K562 (cell line): ENCODE measurements at regions not wholly inside any gene's neighbourhood (a gene's known extent, or its start where the extent isn't known, plus 50 kb on each side); places are given as distances from the start of the nearest gene placed in this dataset.

ENCODE experiments used
- ATAC-seq: fragments of 200-7000 bp; cut with Tn5 transposase; 3 replicates; pipeline ENCODE4 v1.9.1; 2020; ENCODE audit warnings: moderate library complexity
- BruUV-seq: library from RNA; stranded (reverse); fragments of 400-500 nt; replicated peaks from 2 replicates; lab custom pipeline; 2021; lab: Mats Ljungman, UMichigan
- CTCF ChIA-PET: fragments of 300-600 bp; formaldehyde crosslinking; extraction: SDS; loops from one replicate; lab custom pipeline; 2021; ENCODE audit warnings: low intra/inter-chr PET ratio; lab: Yijun Ruan, JAX
- POLR2A ChIA-PET: fragments of 300-600, 350-650 bp; sonication (Branson Sonifier 250); formaldehyde crosslinking; extraction: SDS; loops from one replicate; lab custom pipeline; 2021; ENCODE audit warnings: antibody characterized with exemption, inconsistent platforms; lab: Yijun Ruan, JAX
- DNase-seq, 4 experiments: peaks; one replicate each; pipeline versions ENCODE4 v3.0.0 to v3.0.0-alpha.2; 2011 to 2018; ENCODE audit warnings: low spot score in 3 of 4, mixed read lengths in 3 of 4; ENCODE audit errors: extremely low read depth in 1 of 4
- FAIRE-seq: peaks from 2 replicates; lab custom pipeline; 2011; peaks lifted over from hg19 to GRCh38; lab: Jason Lieb, UNC
- H2AFZ ChIP-seq: 2 replicates; pipeline ENCODE4 v1.6.0; 2011; ENCODE audit warnings: low read depth, low read length, control low read depth, inconsistent platforms
- H3K27ac ChIP-seq: fragments of 200-600 bp; 3 replicates; pipeline ENCODE4 v1.8.0; 2011; ENCODE audit warnings: low read depth, mild to moderate bottlenecking, control low read depth, inconsistent platforms, low read length, moderate library complexity, mixed read lengths; ENCODE audit errors: extremely low read depth
- H3K27me3 ChIP-seq, 2 experiments: fragments of 300-600 bp in 1 of 2; 2 replicates in 1 of 2; 3 replicates in 1 of 2; pipeline versions ENCODE4 v1.6.0 to v1.8.0; 2011; ENCODE audit warnings: inconsistent platforms in 2 of 2, low read length in 2 of 2, mild to moderate bottlenecking in 1 of 2, mixed read lengths in 1 of 2, moderate library complexity in 1 of 2; ENCODE audit not compliant: control insufficient read depth in 2 of 2, insufficient read depth in 2 of 2
- H3K36me3 ChIP-seq: fragments of 300-600 bp; 3 replicates; pipeline ENCODE4 v1.8.0; 2011; ENCODE audit warnings: mild to moderate bottlenecking, low read length, inconsistent platforms; ENCODE audit not compliant: control insufficient read depth, insufficient read depth
- H3K4me1 ChIP-seq, 2 experiments: fragments of 200-600 bp in 1 of 2; replicated peaks in 1 of 2; 2 replicates in 1 of 2; 3 replicates in 1 of 2; pipeline versions ENCODE4 v1.5.1 to v1.8.0; 2011; ENCODE audit warnings: inconsistent platforms in 2 of 2, low read length in 2 of 2, mild to moderate bottlenecking in 1 of 2, mixed read lengths in 1 of 2, moderate library complexity in 1 of 2; ENCODE audit not compliant: control insufficient read depth in 2 of 2, insufficient read depth in 2 of 2
- H3K4me2 ChIP-seq: 2 replicates; pipeline ENCODE4 v1.6.1; 2011; ENCODE audit warnings: low read length, control low read depth, inconsistent platforms, mixed read lengths; ENCODE audit not compliant: insufficient read depth
- H3K4me3 ChIP-seq: fragments of 200-600 bp; sonication (generic), shearing (Covaris generic); 2 replicates; pipeline ENCODE4 v1.5.1; 2016; ENCODE audit warnings: control low read depth, inconsistent platforms
- H3K79me2 ChIP-seq: fragments of 200-600 bp; 3 replicates; pipeline ENCODE4 v1.8.0; 2011; ENCODE audit warnings: low read length, inconsistent platforms; ENCODE audit not compliant: control insufficient read depth, insufficient read depth
- H3K9ac ChIP-seq, 2 experiments: 2 replicates each; pipeline versions ENCODE4 v1.6.0 to v1.6.1; 2011; ENCODE audit warnings: low read depth in 2 of 2, low read length in 2 of 2, control low read depth in 1 of 2, inconsistent platforms in 1 of 2, mild to moderate bottlenecking in 1 of 2, mixed read lengths in 1 of 2; ENCODE audit not compliant: insufficient read depth in 1 of 2
- H3K9me1 ChIP-seq: one replicate; pipeline ENCODE4 v1.6.0; 2011; ENCODE audit warnings: inconsistent platforms, mild to moderate bottlenecking, low read length, moderate library complexity; ENCODE audit not compliant: control insufficient read depth, insufficient read depth
- H3K9me3 ChIP-seq: replicated peaks from 2 replicates; pipeline ENCODE4 v1.5.1; 2011; ENCODE audit warnings: low read depth, low read length, inconsistent platforms; ENCODE audit not compliant: control insufficient read depth, insufficient read depth
- H4K20me1 ChIP-seq: replicated peaks from 2 replicates; pipeline ENCODE4 v1.6.1; 2011; ENCODE audit warnings: low read length, inconsistent platforms, mixed read lengths; ENCODE audit not compliant: control insufficient read depth, insufficient read depth
- EHMT2 ChIP-seq: fragments of 450-650 bp; IDR thresholded peaks from 2 replicates; pipeline ENCODE4 v1.6.1; 2018; ENCODE audit warnings: antibody characterized with exemption
- ETV6 ChIP-seq, 3 experiments: fragments of 150-350 bp in 1 of 3; sonication (generic) in 1 of 3; formaldehyde crosslinking in 1 of 3; IDR thresholded peaks; 2 replicates each; pipeline versions ENCODE4 v1.6.1 to v1.8.0; 2014 to 2022; ENCODE audit warnings: borderline replicate concordance in 2 of 3, low read depth in 2 of 3, antibody characterized with exemption in 1 of 3, low read length in 1 of 3, mild to moderate bottlenecking in 1 of 3, missing genetic modification reagents in 1 of 3
- MAZ ChIP-seq, 2 experiments: fragments of 450-650 bp in 1 of 2; sonication (generic) in 1 of 2; formaldehyde crosslinking; IDR thresholded peaks in 1 of 2; conservative IDR thresholded peaks in 1 of 2; 2 replicates each; pipeline versions ENCODE4 v1.4.0 to v1.5.0; 2020; ENCODE audit warnings: mild to moderate bottlenecking in 1 of 2, missing genetic modification reagents in 1 of 2
- MED1 ChIP-seq: sonication (generic); formaldehyde crosslinking; IDR thresholded peaks from 2 replicates; pipeline ENCODE4 v1.8.1; 2023; ENCODE audit warnings: missing genetic modification reagents, borderline replicate concordance
- RBFOX2 ChIP-seq: fragments of 200-400 bp; formaldehyde crosslinking; IDR thresholded peaks from 2 replicates; pipeline ENCODE4 v1.6.1; 2017; ENCODE audit warnings: low read depth, mild to moderate bottlenecking, low read length, moderate library complexity
- RBM14 ChIP-seq: fragments of 200-400 bp; formaldehyde crosslinking; IDR thresholded peaks from 2 replicates; pipeline ENCODE4 v1.6.1; 2018; ENCODE audit warnings: low read depth, mild to moderate bottlenecking, low read length, moderate library complexity, borderline replicate concordance; ENCODE audit not compliant: insufficient read depth
- SIN3A ChIP-seq, 2 experiments: fragments of 150-350 bp in 1 of 2; IDR thresholded peaks; 2 replicates each; pipeline ENCODE4 v1.6.1; 2011 to 2016; ENCODE audit warnings: borderline replicate concordance in 2 of 2, low read depth in 2 of 2, low read length in 2 of 2, mild to moderate bottlenecking in 2 of 2, moderate library complexity in 2 of 2; ENCODE audit not compliant: control insufficient read depth in 1 of 2
- ZNF57 ChIP-seq: fragments of 450-650 bp; formaldehyde crosslinking; IDR thresholded peaks from 2 replicates; pipeline ENCODE4 v1.4.0; 2020; ENCODE audit warnings: mild to moderate bottlenecking, moderate library complexity
- WGBS: fragments of 100-300 bp; shearing (Covaris generic); methylation state at CpG from one replicate; pipeline ENCODE4 v1.1.6; 2016; ENCODE audit warnings: low coverage, mixed read lengths; ENCODE audit not compliant: insufficient coverage; ENCODE audit errors: missing lambda C conversion rate; 5-methylcytosine and 5-hydroxymethylcytosine counted together
- in situ Hi-C: fragments of 300-500 bp; cut with MboI; formaldehyde crosslinking; loops from 4 replicates; pipeline ENCODE4 v1.15.0; 2018; ENCODE audit warnings: inconsistent platforms, mixed read lengths
- intact Hi-C: fragments of 100-400 bp; cut with micrococcal nuclease; formaldehyde crosslinking; loops from 2 replicates; pipeline ENCODE4 v1.14.2; 2022

- H3K9me3 ChIP-seq = no peaks in the 10 kb centered on the region
- no peak overlapping the region for H3K4me3 ChIP-seq
- FAIRE-seq (no peak), ATAC-seq (no peak), DNase-seq (no peak)
- POLR2A ChIA-PET = interaction anchor here (0.6 to 1.3 kb wide), 3 partner anchors 9 to 419 kb away, joined by 3 to 5 read pairs (median 3); no protein-coding TSS in a partner anchor
- TF ChIP-seq SIN3A (IDR thresholded peaks at IDR 0.05; ENCODE audit: borderline replicate concordance in 2 of 2, control insufficient read depth in 1 of 2, low read depth in 2 of 2, low read length in 2 of 2) (no peak), RBFOX2 (no peak), MED1 (CRISPR knock-in tag) (no peak), EHMT2 (no peak), ETV6 (IDR thresholded peaks at IDR 0.05; ENCODE audit: borderline replicate concordance in 1 of 2, low read depth in 2 of 2, low read length in 1 of 2) (no peak), ETV6 (CRISPR knock-in tag; IDR thresholded peaks at IDR 0.05; ENCODE audit: borderline replicate concordance) (no peak), ZNF57 (no peak), RBM14 (no peak), MAZ (CRISPR knock-in tag; conservative IDR thresholded peaks at IDR 0.05 in 1 of 2, IDR thresholded peaks at IDR 0.05 in 1 of 2) (no peak)
- 0% methylated on average over 4 of the region's 4 CpGs for WGBS
- CTCF ChIA-PET = no interaction called here
- no peak overlapping the region for H3K4me2 ChIP-seq
- H3K4me1 ChIP-seq = no peaks in the 10 kb centered on the region
- no peaks in the 10 kb centered on the region for H3K79me2 ChIP-seq
- intact Hi-C loops (no loop called here), in situ Hi-C loops (no loop called here)
- H4K20me1 ChIP-seq = no peaks in the 10 kb centered on the region
- H3K9ac ChIP-seq = no peak overlapping the region
- BruUV-seq = no TSS peak
- no peaks in the 10 kb centered on the region for H3K9me1 ChIP-seq
- no peak overlapping the region for H2AFZ ChIP-seq
- H3K27ac ChIP-seq = no peak overlapping the region
- no peaks in the 10 kb centered on the region for H3K27me3 ChIP-seq
- H3K36me3 ChIP-seq = no peaks in the 10 kb centered on the region
Measured at GRCh38 chr5:75843319-75843718, 126.1 kb upstream of the POC5 start.
